ENCODE measurements at regions not wholly inside any gene's neighbourhood (a gene's known extent, or its start where the extent isn't known, plus 50 kb on each side); places are given as distances from the start of the nearest gene placed in this dataset.

GRCh38 chr14:46788994-46789393 is 137.4 kb upstream of the RPL10L start:
- H2AFZ ChIP-seq (ENCODE audit: low read depth, low read length): no peak overlapping the region
- no peaks in the 10 kb centered on the region for H3K4me1 ChIP-seq (ENCODE audit: low read length)
- TF ChIP-seq, protein P1, sequence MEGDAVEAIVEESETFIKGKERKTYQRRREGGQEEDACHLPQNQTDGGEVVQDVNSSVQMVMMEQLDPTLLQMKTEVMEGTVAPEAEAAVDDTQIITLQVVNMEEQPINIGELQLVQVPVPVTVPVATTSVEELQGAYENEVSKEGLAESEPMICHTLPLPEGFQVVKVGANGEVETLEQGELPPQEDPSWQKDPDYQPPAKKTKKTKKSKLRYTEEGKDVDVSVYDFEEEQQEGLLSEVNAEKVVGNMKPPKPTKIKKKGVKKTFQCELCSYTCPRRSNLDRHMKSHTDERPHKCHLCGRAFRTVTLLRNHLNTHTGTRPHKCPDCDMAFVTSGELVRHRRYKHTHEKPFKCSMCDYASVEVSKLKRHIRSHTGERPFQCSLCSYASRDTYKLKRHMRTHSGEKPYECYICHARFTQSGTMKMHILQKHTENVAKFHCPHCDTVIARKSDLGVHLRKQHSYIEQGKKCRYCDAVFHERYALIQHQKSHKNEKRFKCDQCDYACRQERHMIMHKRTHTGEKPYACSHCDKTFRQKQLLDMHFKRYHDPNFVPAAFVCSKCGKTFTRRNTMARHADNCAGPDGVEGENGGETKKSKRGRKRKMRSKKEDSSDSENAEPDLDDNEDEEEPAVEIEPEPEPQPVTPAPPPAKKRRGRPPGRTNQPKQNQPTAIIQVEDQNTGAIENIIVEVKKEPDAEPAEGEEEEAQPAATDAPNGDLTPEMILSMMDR (IDR thresholded peaks at IDR 0.05; ENCODE audit: low read depth, low read length): no peak
- no peak for TF ChIP-seq EZH2phosphoT487 (IDR thresholded peaks at IDR 0.05; ENCODE audit: low read depth)
- no peaks in the 10 kb centered on the region for H3K27me3 ChIP-seq (ENCODE audit: low read depth, low read length)
- no peak overlapping the region for H3K4me3 ChIP-seq (ENCODE audit: low read length)
- no peak overlapping the region for H3K9ac ChIP-seq (ENCODE audit: low read length)
- no peak overlapping the region for H3K4me2 ChIP-seq (ENCODE audit: low read length)
- H3K79me2 ChIP-seq (ENCODE audit: low read length): no peaks in the 10 kb centered on the region
- H3K27ac ChIP-seq (ENCODE audit: low read length): no peak overlapping the region
- no peaks in the 10 kb centered on the region for H4K20me1 ChIP-seq (ENCODE audit: insufficient read depth, low read length)
- H3K36me3 ChIP-seq (replicated peaks; ENCODE audit: low read depth, low read length): no peaks in the 10 kb centered on the region
- no peaks in the 10 kb centered on the region for H3K9me3 ChIP-seq (ENCODE audit: insufficient read depth, low read length)

- Histone ChIP-seq H3K9ac (ENCODE audit: low read length) (no peak overlapping the region), H3K9me3 (ENCODE audit: insufficient read depth, low read length) (peaks cover 24% of the 10 kb centered on the region), H3K27ac (ENCODE audit: low read length) (no peak overlapping the region), H4K20me1 (ENCODE audit: insufficient read depth, low read length) (no peaks in the 10 kb centered on the region), H3K36me3 (replicated peaks; ENCODE audit: low read depth, low read length) (peaks cover 33% of the 10 kb centered on the region), H2AFZ (ENCODE audit: low read depth, low read length) (no peak overlapping the region), H3K27me3 (ENCODE audit: low read depth, low read length) (no peaks in the 10 kb centered on the region), H3K4me2 (ENCODE audit: low read length) (no peak overlapping the region), H3K4me3 (ENCODE audit: low read length) (no peak overlapping the region), H3K4me1 (ENCODE audit: low read length) (peaks cover 19% of the 10 kb centered on the region), H3K79me2 (ENCODE audit: low read length) (no peaks in the 10 kb centered on the region)
- TF ChIP-seq, protein P1 (IDR thresholded peaks at IDR 0.05; ENCODE audit: low read depth, low read length): no peak
- no peak for TF ChIP-seq EZH2phosphoT487 (IDR thresholded peaks at IDR 0.05; ENCODE audit: low read depth)
Observed at GRCh38 chr14:46782281-46782680, 130.7 kb upstream of the RPL10L start.

DNA sequence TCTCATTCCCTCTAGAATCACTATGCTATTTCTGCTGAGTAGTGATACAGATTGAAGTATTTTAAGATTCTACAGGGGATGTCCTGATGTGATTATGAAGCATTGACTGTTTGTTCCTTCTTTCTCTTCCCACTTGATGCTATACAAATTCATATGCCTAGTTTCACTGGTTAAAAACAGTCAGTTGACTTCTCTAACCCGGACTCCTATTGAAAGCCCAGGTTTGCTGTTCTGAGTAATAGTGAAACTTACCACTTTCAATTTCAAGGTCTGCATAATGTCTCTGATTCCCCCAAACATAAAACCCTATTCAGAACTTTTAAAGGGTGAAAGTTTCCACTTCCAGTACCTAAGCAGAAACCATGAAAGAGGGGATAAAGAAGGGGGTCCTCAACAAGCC is 117.7 kb upstream of the RPL10L start:
- Histone ChIP-seq H4K20me1 (ENCODE audit: insufficient read depth, low read length) (no peaks in the 10 kb centered on the region), H3K4me3 (ENCODE audit: low read length) (peak overlapping the region; percentile 30; the same call in 1 of the 2 replicates), H3K4me1 (ENCODE audit: low read length) (peaks cover 67% of the 10 kb centered on the region), H3K27ac (ENCODE audit: low read length) (peak overlapping the region; percentile 94), H3K9me3 (ENCODE audit: insufficient read depth, low read length) (no peaks in the 10 kb centered on the region; the same call in 1 of the 2 replicates), H3K4me2 (ENCODE audit: low read length) (peak overlapping the region; percentile 64), H3K79me2 (ENCODE audit: low read length) (no peaks in the 10 kb centered on the region), H2AFZ (ENCODE audit: low read depth, low read length) (no peak overlapping the region), H3K36me3 (replicated peaks; ENCODE audit: low read depth, low read length) (peaks cover 20% of the 10 kb centered on the region), H3K9ac (ENCODE audit: low read length) (peak overlapping the region; percentile 65), H3K27me3 (ENCODE audit: low read depth, low read length) (no peaks in the 10 kb centered on the region)
- TF ChIP-seq, protein P1 (IDR thresholded peaks at IDR 0.05; ENCODE audit: low read depth, low read length): no peak
- no peak; the same call in 1 of the 2 replicates for TF ChIP-seq EZH2phosphoT487 (IDR thresholded peaks at IDR 0.05; ENCODE audit: low read depth)

- Histone ChIP-seq H3K4me2 (ENCODE audit: low read length) (no peak overlapping the region), H3K27ac (ENCODE audit: low read length) (no peak overlapping the region), H3K4me3 (ENCODE audit: low read length) (no peak overlapping the region), H3K4me1 (ENCODE audit: low read length) (no peaks in the 10 kb centered on the region), H3K79me2 (ENCODE audit: low read length) (no peaks in the 10 kb centered on the region), H3K36me3 (replicated peaks; ENCODE audit: low read depth, low read length) (no peaks in the 10 kb centered on the region), H3K9me3 (ENCODE audit: insufficient read depth, low read length) (no peaks in the 10 kb centered on the region), H3K9ac (ENCODE audit: low read length) (no peak overlapping the region), H4K20me1 (ENCODE audit: insufficient read depth, low read length) (no peaks in the 10 kb centered on the region), H3K27me3 (ENCODE audit: low read depth, low read length) (no peaks in the 10 kb centered on the region), H2AFZ (ENCODE audit: low read depth, low read length) (no peak overlapping the region)
- no peak for TF ChIP-seq EZH2phosphoT487 (IDR thresholded peaks at IDR 0.05; ENCODE audit: low read depth)
- TF ChIP-seq, protein P1 (IDR thresholded peaks at IDR 0.05; ENCODE audit: low read depth, low read length): no peak
Observed at GRCh38 chr14:46747001-46747652, 95.5 kb upstream of the RPL10L start.
